ENCODE measurements at regions not wholly inside any gene's neighbourhood (a gene's known extent, or its start where the extent isn't known, plus 50 kb on each side); places are given as distances from the start of the nearest gene placed in this dataset.

DNA sequence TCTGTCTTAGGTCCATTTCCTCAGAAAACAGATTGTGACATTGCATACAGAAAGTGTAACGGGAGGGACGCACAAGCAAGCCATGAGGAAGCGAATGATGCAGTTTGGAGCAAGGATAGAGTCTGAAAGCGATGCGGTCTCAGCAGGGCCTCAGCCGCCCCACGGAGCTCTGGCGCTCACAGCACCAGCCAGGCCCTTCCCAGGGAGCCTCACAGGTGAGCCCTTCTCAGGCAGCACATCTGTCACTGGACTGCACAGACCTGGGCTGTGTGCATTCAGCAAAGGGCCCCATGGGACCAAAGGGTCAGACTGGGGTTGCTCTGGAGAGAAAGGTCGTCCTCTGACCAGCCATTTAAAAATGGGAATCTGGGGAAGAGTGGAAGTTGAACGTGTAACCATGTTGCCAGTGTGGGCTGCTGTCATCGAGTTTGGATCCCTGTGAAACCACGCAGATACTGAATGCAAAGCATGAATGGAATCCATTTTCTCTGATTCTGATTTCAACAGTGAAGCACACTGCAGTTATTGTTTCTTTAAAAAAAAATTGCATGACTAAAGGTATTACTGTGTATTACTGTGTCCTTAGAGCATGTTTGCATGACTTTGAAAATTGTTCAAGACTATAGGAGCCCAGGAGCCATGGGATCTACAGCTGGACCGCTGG, 350.0 kb upstream of the AKR1E2 start:
- DNase-seq, result no peak

DNA sequence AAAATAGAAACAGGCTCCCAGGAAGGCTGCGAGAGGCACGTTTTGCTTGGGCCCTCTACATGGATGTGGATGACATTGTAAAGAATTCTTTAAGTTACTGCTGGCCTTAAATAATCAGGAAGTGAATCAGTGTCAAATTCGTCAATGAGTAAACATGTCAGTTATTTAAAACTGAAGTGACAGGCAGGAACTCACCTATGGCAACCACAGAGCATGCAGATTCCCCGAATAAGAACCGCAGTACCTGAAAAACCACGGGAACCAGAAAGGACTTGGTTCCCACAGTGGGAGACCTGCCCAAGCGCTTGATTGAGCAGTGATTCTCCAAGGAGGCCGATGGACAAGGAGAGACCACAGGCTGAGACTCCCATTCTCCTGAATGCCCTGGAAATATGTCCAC, 351.2 kb upstream of the AKR1E2 start:
- DNase-seq, result no peak

DNA sequence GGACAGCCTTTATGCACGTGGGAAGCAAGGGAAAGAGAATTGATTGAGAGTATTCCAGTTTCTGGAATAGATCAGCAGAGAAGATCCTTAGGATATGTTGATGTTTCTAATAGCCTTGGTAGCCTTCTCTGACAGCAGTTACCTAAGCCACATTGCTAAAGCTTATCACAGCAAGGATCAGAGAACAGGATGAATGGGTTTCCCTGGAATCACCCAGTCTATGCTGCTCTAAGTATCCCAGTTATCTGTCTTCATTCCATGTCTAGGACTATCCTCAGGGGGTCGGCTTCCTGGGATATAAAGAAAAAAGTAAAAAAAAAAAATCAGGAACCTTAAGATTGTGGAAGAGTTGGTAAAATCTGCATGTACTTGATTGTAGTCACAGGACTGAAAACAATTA, 352.0 kb upstream of the AKR1E2 start:
- no peak for DNase-seq

DNA sequence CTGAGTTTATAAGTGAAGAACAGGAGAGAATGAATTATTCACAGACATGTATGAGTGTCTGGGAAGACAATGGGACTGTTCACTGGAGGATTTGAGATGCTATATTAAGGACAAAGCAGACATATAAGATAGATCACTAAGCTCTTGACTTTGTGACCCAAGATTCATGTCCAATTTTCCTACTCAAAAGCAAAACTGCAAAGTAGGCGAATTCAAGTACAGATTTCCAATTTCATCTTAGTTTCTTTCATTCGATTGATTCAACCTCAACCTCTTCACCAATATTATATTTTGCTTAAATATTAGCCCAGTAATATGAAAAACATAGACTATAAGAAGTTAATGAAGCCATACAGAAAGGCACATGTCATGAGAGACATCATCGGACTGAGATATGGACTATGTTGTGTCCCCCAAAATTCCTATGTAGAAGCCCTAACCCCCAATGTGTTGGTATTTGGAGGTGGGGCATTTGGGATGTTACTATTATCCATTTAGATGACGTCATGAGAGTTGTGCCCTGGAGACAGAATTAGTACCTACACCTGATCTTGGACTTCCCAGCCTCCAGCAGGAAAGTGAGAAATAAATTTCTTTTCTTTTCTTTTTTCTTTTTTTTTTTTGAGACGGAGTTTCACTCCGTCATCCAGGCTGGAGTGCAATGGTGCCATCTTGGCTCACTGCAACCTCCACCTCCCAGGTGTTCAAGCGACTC, 353.7 kb upstream of the AKR1E2 start:
- DNase-seq, result no peak

DNA sequence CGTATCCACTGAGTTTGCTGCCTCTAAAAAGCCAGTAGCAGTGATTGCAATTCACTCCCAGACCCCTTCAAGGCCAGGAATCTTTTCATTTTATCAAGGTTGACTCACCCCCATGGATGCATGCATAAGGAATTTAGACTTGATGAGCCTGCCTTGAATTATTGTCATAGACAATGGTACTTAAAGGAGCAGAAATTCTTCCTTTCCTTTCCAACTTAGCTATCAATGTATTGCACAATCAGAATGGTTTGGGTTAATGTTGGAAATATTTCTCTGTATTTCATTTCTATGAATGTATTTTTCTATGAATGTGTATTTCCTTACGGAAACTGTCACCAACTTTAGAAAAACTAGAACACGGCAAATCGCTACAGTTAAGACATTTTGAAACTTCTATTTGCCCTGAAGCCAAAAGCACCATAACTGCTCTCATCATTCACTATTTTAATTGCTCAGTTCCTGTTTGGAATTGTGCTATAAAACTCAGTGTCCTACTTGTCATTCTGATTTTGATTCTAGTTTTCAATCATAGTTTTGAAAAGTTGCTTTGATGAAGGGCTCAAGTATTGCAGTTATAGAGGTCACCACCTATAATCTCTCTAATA, 355.7 kb upstream of the AKR1E2 start:
- DNase-seq, result no peak

- no peak for DNase-seq
Measured at GRCh38 chr10:4467481-4467880, 358.5 kb upstream of the AKR1E2 start.

DNA sequence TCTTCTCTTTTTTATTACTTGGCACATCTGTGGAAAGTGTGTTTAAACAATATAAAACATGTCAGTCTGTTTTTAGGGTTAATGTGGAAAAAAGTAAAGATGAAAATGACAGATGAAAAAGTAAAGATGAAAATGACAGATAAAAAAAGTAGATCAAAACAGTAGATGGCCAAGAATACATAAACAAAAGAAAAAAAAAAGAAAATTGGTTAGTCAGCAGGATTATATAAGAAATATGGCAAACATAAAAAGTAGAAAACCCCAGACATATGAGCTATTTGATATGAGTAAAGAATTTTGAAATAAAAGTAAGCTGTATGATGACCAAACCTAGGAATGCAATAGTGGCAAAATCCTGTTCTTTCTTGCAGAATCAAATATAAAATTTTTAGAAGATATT, 365.7 kb upstream of the AKR1E2 start:
- DNase-seq, result no peak

DNA sequence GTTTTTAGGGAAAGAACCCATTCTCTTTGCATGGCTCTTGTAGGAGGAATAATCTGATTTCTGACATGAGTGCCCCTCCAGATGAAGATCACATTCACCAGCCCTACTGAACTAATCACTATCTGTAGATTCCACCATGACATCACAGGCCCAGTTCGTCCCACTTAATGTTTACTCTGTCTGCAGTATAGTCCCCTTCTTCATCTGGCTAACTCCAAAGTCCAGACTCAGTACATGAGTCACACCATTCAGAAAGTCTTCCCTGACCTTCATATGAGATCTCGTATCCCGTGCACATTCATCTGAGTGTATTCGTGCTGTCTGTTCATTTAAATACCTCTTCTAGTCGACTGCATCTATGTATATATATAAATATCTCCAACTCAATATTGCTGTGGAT, 366.5 kb upstream of the AKR1E2 start:
- no peak for DNase-seq

- DNase-seq, result no peak
Measured at GRCh38 chr10:4457597-4457996, 368.4 kb upstream of the AKR1E2 start.

DNA sequence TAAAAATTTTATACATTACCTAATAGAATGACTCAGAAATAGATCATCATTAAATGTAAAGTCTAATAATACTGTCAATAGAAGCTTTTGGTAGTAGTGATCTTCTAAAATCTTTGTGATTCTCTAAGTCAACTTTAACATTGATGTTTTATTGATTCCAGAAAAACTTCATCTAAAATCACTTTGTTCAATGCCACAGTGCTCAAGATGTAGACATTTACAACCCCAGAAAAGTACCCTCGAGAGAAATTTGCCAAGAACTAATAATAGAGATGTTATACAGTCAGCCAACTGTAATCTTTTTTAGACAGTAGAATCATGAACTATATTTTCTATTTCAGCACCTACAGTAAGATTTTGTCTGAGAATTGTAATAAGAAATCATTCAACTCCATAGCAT, 369.2 kb upstream of the AKR1E2 start:
- DNase-seq, result no peak

DNA sequence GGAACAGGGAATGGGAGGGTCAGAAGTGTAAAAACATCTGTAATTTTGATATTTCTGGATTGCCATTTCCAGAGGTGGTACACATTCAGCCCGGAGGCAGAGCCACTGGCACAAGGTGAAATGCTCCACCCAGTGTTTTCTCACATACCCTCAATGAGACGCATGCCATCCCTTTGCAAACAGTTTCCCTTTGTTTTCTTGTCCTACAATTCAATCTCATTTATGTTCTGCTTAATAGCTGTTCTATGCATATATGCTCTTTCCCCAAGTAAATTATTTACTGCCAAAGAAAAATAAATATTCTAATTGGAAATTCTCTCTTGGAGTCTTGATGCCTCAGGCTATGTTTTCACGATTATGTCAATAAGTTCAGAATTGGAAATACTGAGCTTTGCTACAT, 369.7 kb upstream of the AKR1E2 start:
- no peak for DNase-seq

DNA sequence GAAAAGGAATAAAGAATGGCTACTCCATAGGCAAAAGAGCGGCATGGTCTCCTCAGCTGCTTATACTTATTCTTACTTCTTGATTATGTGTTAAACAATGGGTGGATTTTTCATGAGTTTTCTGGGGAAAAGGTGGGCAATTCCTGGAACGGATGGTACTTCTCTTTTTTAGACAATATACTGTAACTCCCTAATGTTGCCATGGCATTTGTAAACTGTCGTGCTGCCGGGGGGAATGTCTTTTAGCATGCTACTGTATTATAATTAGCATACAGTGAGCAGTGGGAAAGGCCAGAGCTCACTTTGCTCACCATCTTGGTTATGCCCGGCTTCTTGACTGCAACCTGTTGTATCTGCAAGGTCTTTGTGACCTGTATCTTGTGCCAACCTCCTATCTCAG, 372.1 kb upstream of the AKR1E2 start:
- no peak for DNase-seq

GRCh38 chr10:4453276-4453675, 372.7 kb upstream of the AKR1E2 start:
- no peak for DNase-seq

DNA sequence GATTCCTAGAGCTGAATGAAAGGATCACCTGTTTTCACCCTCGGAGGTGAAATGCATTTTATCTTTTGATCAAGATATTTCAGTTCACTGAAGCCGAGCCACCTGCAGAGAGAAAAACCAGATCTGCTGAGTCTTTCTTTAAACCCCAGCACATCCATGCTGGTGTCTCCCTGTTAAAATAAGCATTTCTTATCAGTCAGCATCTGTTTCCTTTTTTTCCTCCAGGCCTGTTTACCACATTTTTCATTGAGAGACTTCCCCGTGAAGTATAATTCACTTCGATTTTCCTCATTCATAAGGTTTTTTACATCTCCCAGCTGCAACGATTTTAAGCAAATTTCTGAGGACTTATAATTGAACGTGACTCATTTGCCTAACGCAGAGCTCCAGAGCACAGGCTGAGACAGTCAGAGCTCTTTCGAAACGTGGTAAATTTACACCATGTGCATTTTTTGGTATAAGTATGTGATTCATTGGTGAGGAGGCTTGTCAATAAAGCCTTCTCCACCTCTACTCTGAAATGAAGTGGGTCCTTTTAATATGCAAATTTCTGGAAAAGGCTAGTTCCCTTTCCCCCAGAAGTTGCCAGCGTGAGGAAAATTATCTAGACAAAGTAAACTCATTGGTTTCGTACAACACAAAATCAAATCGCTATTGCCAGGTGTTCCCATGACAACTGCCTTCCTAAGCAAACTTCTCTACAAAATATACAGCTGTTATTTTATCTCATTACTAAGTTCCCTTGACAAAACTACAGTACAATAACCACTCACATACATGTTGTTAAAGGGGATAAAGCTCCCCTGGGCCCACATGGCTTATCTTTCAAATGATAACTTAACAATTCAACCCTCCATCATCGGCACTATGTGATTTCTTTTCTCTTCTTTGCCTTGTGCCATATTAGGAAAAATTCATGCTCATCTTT, 374.8 kb upstream of the AKR1E2 start:
- DNase-seq, result no peak

DNA sequence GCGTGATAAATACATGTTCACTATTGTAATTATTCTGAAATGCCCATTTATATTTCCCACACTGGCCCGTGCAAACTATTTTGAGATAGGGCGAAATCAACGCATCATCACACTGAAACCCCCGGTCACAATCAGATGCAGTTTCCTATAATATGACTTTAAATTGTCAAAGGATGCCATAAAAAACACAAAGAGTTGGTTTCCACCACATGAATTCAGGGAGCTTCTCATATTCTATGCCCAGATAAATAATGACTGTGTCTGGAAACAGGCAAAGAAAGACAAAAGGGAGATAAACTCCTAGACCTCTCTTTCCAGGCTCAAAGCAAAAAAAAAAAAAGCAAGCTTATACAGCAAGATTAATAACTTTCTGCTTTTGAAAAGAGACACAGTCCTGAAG, 375.8 kb upstream of the AKR1E2 start:
- no peak for DNase-seq

DNA sequence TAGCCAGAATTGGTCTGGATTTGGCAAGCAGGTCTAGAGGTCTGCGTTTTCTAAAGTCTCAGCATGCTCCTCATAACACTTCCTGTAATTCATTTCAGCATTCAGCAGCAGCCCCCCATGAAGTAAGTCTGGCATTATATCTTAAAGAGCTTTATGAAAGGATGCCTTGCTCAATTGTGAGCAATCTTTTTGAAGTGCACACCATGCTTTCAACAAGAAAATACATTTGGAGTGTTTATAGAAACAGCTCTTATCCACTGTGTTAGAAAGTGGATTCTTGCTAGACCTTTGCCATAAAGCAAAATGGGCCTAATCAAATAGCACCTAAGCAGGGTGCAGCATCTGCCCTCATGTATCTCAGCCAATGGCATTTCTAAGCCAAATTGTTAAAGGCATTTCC, 378.0 kb upstream of the AKR1E2 start:
- no peak for DNase-seq

- DNase-seq, result no peak
Measured at GRCh38 chr10:4443419-4443818, 382.6 kb upstream of the AKR1E2 start.

DNA sequence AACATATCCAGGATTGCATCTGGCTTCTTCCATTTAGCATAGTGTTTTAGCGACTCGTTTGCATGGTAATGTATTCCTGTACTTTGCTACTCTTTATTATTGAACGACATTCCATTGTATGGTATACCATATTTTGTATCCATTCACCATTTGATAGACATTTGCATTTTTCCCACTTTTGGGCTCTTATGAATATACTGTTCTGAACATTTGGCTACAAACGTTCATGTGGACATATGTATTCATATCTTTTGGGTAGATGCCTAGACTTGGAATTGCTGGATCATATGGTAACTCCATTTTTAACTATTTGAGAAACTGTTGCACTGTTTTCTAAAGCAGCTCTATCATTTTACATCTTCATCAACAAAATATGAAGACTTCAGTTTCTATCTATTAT, 383.7 kb upstream of the AKR1E2 start:
- DNase-seq, result no peak

DNA sequence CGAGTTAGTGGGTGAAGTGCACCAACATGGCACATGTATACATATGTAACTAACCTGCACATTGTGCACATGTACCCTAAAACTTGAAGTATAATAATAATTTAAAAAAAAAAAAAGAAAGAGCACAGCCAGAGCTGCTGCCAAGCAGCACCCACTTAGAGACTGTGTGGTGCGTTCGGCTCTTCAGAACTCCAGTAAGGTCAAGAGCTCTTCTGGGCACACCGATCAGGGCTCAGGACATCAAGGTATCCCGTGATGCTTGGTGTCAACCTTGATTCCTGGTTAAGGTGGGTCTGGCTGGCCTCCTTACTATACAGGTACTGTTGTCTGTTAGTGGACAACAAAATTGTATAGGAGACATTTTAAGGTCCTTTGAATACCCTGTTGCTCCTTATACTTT, 385.7 kb upstream of the AKR1E2 start:
- no peak for DNase-seq

GRCh38 chr10:4437791-4438190, 388.2 kb upstream of the AKR1E2 start:
- DNase-seq, result no peak

DNA sequence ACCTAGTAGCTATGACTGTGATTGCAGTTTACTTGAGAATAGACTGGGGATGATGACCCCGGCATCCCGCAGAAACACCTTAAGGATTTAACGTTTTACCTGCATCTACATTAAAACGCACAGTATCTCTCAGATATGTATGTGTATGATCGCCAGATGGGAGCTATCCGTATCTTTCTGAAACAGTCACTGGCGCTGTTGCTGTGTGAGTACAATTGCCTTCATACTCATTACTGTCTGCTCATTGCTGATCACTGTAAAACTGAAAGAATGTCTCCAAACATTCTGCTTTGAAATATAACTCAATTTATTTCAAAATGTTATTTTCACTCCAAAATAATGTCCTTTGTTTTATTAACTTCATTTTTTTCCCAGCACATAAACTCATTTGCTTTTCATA, 388.9 kb upstream of the AKR1E2 start:
- DNase-seq, result no peak

DNA sequence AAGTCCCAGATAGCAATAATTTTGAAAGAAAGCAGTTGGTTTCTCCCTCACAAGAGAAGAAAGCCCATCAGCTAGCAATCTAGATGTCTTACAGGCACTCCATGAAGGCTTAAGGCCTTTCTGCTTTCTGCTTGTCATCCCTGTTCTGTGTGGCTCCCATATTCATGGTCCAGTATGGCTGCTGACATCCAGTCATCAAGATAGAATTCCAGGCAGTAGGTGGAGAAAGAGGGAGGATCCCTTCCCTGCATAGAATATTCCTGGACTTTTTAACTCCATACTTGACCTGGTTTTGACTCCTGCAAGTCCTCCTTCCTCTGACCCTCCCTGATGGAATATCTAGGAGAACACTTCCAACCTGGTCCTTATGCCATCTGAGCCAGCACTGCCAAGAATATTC, 389.9 kb upstream of the AKR1E2 start:
- DNase-seq, result no peak

DNA sequence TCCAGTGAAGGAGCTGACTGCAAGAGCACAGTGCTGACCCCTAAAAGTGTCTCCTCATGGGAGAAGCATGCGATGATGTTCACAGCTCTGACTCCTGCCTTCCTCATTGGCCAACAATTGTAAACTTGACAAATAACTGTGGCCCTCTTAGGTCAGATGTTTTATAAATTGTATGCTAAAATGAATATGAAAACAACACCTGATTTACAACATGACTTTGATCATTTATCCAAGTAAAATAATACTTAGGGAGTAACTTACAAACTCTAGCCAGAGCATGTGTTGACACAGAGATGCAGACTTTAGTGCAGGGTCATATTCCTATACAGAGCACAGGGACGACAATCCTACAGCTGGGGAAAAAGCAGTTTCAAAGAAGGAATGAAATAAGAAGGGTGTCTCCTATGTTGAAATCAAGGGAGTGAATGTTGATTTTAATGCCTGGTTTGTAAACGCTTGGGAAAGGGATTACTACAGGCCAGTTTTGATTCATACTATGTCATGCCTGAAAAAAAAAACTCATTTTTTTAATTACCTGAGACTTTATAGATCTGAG, 391.4 kb upstream of the AKR1E2 start:
- DNase-seq, result no peak
